22Rv1 (cell line): ENCODE measurements at regions not wholly inside any gene's neighbourhood (a gene's known extent, or its start where the extent isn't known, plus 50 kb on each side); places are given as distances from the start of the nearest gene placed in this dataset.

Experiments
- H3K27ac ChIP-seq: fragments of 450-650 bp; 2 replicates; pipeline ENCODE4 v1.5.1; 2017
- ZFX ChIP-seq: fragments of 450-650 bp; IDR thresholded peaks from 2 replicates; pipeline ENCODE4 v1.6.1; 2017; ENCODE audit warnings: antibody characterized with exemption, borderline replicate concordance
- TF ChIP-seq, protein P1 (sequence below): fragments of 450-650 bp; IDR thresholded peaks from 2 replicates; pipeline ENCODE4 v1.5.1; 2017; ENCODE audit warnings: mild to moderate bottlenecking

DNA sequence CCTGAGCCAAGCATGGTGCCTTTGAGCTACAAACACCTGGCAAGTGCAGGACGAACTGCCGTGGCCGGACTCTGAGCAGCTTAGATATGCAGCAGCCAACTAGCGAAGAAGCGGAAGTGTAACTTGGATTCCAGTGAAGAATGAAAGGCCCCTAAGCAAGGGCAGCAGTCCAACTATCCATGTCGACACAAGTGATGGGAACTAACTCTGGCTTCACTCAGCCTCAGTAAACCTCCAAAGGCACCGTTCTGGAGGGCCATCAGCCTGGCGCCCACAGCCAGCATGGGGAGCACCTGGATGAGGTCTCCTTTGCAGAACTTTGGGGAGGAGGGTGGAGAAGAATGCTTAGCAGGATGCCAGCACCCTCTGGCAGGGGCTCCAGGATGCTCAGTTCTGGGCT, 78.4 kb upstream of the MLN start:
- TF ChIP-seq ZFX: no peak
- TF ChIP-seq, protein P1, sequence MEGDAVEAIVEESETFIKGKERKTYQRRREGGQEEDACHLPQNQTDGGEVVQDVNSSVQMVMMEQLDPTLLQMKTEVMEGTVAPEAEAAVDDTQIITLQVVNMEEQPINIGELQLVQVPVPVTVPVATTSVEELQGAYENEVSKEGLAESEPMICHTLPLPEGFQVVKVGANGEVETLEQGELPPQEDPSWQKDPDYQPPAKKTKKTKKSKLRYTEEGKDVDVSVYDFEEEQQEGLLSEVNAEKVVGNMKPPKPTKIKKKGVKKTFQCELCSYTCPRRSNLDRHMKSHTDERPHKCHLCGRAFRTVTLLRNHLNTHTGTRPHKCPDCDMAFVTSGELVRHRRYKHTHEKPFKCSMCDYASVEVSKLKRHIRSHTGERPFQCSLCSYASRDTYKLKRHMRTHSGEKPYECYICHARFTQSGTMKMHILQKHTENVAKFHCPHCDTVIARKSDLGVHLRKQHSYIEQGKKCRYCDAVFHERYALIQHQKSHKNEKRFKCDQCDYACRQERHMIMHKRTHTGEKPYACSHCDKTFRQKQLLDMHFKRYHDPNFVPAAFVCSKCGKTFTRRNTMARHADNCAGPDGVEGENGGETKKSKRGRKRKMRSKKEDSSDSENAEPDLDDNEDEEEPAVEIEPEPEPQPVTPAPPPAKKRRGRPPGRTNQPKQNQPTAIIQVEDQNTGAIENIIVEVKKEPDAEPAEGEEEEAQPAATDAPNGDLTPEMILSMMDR: no peak
- H3K27ac ChIP-seq: no peak overlapping the region

- TF ChIP-seq, protein P1: no peak
- TF ChIP-seq ZFX: no peak
- no peak overlapping the region for H3K27ac ChIP-seq
Observed at GRCh38 chr6:33880766-33881165, 77.0 kb upstream of the MLN start.

- no peak overlapping the region for H3K27ac ChIP-seq
- no peak for TF ChIP-seq ZFX
- TF ChIP-seq, protein P1: no peak
Observed at GRCh38 chr6:33880104-33880678, 76.4 kb upstream of the MLN start.

- no peak for TF ChIP-seq ZFX
- TF ChIP-seq, protein P1: no peak
- H3K27ac ChIP-seq: no peak overlapping the region
Observed at GRCh38 chr6:33878562-33878961, 74.8 kb upstream of the MLN start.

DNA sequence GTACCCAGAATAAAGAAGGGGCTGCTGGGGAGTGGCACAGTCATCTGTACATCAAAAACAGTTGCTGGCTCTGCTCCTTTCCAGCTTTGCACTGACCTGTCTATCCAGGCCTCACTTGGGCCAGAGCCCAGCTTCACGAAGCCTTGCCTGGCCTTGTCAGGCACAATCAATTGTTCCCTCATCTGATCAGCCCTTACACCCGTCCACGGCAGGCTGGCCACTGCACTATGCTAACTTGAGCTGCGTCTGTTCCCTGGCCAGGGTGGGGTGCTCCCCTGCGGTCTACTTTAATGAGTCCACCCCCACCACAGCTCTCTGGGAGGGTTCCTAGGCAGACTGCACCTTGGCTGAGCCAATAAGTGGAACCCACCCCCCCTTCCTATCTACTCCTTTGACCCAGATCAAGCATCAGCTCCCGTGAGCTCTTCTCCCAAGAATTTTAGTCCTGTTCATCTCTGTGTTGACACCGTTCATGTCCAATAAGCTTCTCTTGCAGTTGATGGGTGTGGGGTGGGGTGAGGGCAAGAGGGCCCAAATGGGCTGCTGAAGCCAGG, 74.3 kb upstream of the MLN start:
- TF ChIP-seq, protein P1: no peak
- no peak for TF ChIP-seq ZFX
- no peak overlapping the region for H3K27ac ChIP-seq

- no peak overlapping the region for H3K27ac ChIP-seq
- TF ChIP-seq, protein P1: no peak
- no peak for TF ChIP-seq ZFX
Observed at GRCh38 chr6:33875696-33876095, 71.9 kb upstream of the MLN start.

DNA sequence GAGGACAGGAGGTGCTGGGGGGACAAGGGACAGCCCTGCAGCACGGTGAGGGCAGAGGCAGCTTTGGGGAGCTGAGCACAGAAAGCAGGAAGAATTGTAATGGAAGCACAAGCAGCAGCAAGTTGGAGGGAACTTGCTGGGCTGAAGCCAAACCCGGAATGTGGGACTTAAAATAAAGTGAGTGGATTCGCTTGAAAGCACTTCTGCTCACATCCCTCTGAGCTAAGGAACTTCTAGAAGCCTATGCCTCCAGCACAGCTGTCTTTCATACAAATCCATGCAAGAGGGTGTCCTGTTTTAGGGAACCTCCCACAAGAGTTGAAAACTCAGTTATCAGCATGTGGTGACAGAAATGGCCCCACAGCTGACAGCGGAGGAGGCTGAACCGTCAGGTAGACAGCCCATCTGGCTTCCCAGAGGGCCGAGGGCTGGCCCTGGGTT, 71.4 kb upstream of the MLN start:
- TF ChIP-seq, protein P1: no peak
- no peak for TF ChIP-seq ZFX
- no peak overlapping the region for H3K27ac ChIP-seq
